Stimulated activated naive B cell treated with anti-CD40 and anti-IgM and Interleukin-4, amounts not matched to agents 10 μg/mL and 1 μg/mL and 100 μg/mL, for 72 hours (primary cell): ENCODE measurements at regions not wholly inside any gene's neighbourhood (a gene's known extent, or its start where the extent isn't known, plus 50 kb on each side); places are given as distances from the start of the nearest gene placed in this dataset.
"Not testable (repeated sequence)": the region's sequence is repeated elsewhere in the genome, so short reads cannot be mapped to it uniquely, and the experiment has no call there.

Experiments
- ATAC-seq, 2 donors: fragments of 150-1000 bp; cut with Tn5 transposase; replicated peaks; 2 replicates each; pipeline ENCODE4 v1.10.0; 2021; ENCODE audit warnings: moderate library complexity in 1 of 2
- DNase-seq: peaks from one replicate; pipeline ENCODE4 v3.0.0; 2021
- H3K27ac Mint-ChIP-seq: one replicate; pipeline ENCODE4 v1.8.0; 2022; ENCODE audit warnings: mild to moderate bottlenecking, mixed read lengths
- H3K27me3 Mint-ChIP-seq, 2 donors: one replicate each; pipeline ENCODE4 v1.8.0; 2022; ENCODE audit warnings: mixed read lengths in 2 of 2
- H3K36me3 Mint-ChIP-seq, 2 donors: one replicate each; pipeline ENCODE4 v1.8.0; 2022; ENCODE audit warnings: mixed read lengths in 2 of 2, mild to moderate bottlenecking in 1 of 2
- H3K4me1 Mint-ChIP-seq, 2 donors: one replicate each; pipeline ENCODE4 v1.8.0; 2022; ENCODE audit warnings: mixed read lengths in 2 of 2, mild to moderate bottlenecking in 1 of 2
- H3K4me3 Mint-ChIP-seq, 2 donors: one replicate each; pipeline ENCODE4 v1.8.0; 2022; ENCODE audit warnings: mild to moderate bottlenecking in 2 of 2, mixed read lengths in 2 of 2, moderate library complexity in 1 of 2
- H3K9me3 Mint-ChIP-seq, 2 donors: one replicate each; pipeline ENCODE4 v1.8.0; 2022; ENCODE audit warnings: mixed read lengths in 2 of 2, mild to moderate bottlenecking in 1 of 2

GRCh38 chr16:5295304-5295703, 197.7 kb upstream of the EEF2KMT start:
- not testable (repeated sequence) for H3K27ac Mint-ChIP-seq, H3K36me3 Mint-ChIP-seq, H3K4me3 Mint-ChIP-seq, H3K27me3 Mint-ChIP-seq, ATAC-seq, DNase-seq, H3K4me1 Mint-ChIP-seq, H3K9me3 Mint-ChIP-seq

- H3K9me3 Mint-ChIP-seq = peaks cover 33 to 34% of the 10 kb centered on the region in 2 donors
- H3K4me3 Mint-ChIP-seq, H3K27me3 Mint-ChIP-seq, DNase-seq, ATAC-seq, H3K27ac Mint-ChIP-seq, H3K4me1 Mint-ChIP-seq, H3K36me3 Mint-ChIP-seq: not testable (repeated sequence)
These were observed 184.6 kb upstream of the EEF2KMT start for GRCh38 chr16:5282152-5282551.

GRCh38 chr16:5257462-5257861, 159.9 kb upstream of the EEF2KMT start:
- peaks cover 5 to 6% of the 10 kb centered on the region in 2 donors for H3K9me3 Mint-ChIP-seq
- no peak for ATAC-seq
- H3K36me3 Mint-ChIP-seq = no peaks in the 10 kb centered on the region

GRCh38 chr16:5252791-5253190, 155.2 kb upstream of the EEF2KMT start:
- DNase-seq = no peak
- Mint-ChIP-seq H3K4me1 (no peaks in the 10 kb centered on the region), H3K9me3 (peaks cover 5 to 6% of the 10 kb centered on the region in 2 donors), H3K36me3 (no peaks in the 10 kb centered on the region), H3K27ac (no peak overlapping the region), H3K4me3 (no peak overlapping the region), H3K27me3 (peaks cover 11 to 12% of the 10 kb centered on the region in 2 donors)
- no peak for ATAC-seq

More at GRCh38 chr16:5257462-5257861, 159.9 kb upstream of the EEF2KMT start:
- DNase-seq = no peak
- no peak overlapping the region for H3K4me3 Mint-ChIP-seq
- no peak overlapping the region for H3K27ac Mint-ChIP-seq
- H3K4me1 Mint-ChIP-seq = no peaks in the 10 kb centered on the region
- H3K27me3 Mint-ChIP-seq = peaks cover 13 to 16% of the 10 kb centered on the region in 2 donors

- peaks cover 9 to 14% of the 10 kb centered on the region in 2 donors for H3K27me3 Mint-ChIP-seq
- not testable (repeated sequence) for H3K9me3 Mint-ChIP-seq, H3K36me3 Mint-ChIP-seq, H3K4me1 Mint-ChIP-seq, H3K27ac Mint-ChIP-seq, DNase-seq, H3K4me3 Mint-ChIP-seq, ATAC-seq
These were observed 149.8 kb upstream of the EEF2KMT start for GRCh38 chr16:5247403-5247802.

- Mint-ChIP-seq H3K27me3 (peaks cover 41 to 64% of the 10 kb centered on the region in 2 donors), H3K4me1 (peaks cover 2 to 16% of the 10 kb centered on the region in 2 donors), H3K4me3 (peak overlapping the region in 1 of 2 donors; percentile 67)
- not testable (repeated sequence) for ATAC-seq, H3K9me3 Mint-ChIP-seq, H3K36me3 Mint-ChIP-seq, DNase-seq, H3K27ac Mint-ChIP-seq
These were observed 142.7 kb upstream of the EEF2KMT start for GRCh38 chr16:5240278-5240626.

GRCh38 chr16:5239472-5240277, 142.1 kb upstream of the EEF2KMT start:
- H3K36me3 Mint-ChIP-seq, H3K9me3 Mint-ChIP-seq: not testable (repeated sequence)
- H3K4me3 Mint-ChIP-seq = peak overlapping the region; percentile 56 to 57
- peaks cover 2 to 16% of the 10 kb centered on the region in 2 donors for H3K4me1 Mint-ChIP-seq
- DNase-seq = peak; percentile 30
- peak overlapping the region; percentile 56 for H3K27ac Mint-ChIP-seq
- H3K27me3 Mint-ChIP-seq = peaks cover 37 to 59% of the 10 kb centered on the region in 2 donors
- ATAC-seq = peak in 1 of 2 donors; percentile 60

GRCh38 chr16:5235119-5235518, 137.5 kb upstream of the EEF2KMT start:
- H3K27me3 Mint-ChIP-seq = peaks cover 37 to 48% of the 10 kb centered on the region in 2 donors

GRCh38 chr16:5234295-5235050, 136.9 kb upstream of the EEF2KMT start:
- Mint-ChIP-seq H3K4me3 (no peak overlapping the region), H3K9me3 (peaks cover 1 to 3% of the 10 kb centered on the region in 2 donors), H3K36me3 (peaks cover 0 to 2% of the 10 kb centered on the region in 2 donors), H3K27me3 (peaks cover 35 to 43% of the 10 kb centered on the region in 2 donors), H3K27ac (no peak overlapping the region), H3K4me1 (peaks cover 2 to 5% of the 10 kb centered on the region in 2 donors)
- DNase-seq (no peak), ATAC-seq (no peak)

More at GRCh38 chr16:5235119-5235518, 137.5 kb upstream of the EEF2KMT start:
- Mint-ChIP-seq H3K4me1 (peaks cover 2 to 10% of the 10 kb centered on the region in 2 donors), H3K9me3 (peaks cover 1 to 3% of the 10 kb centered on the region in 2 donors), H3K27ac (no peak overlapping the region), H3K36me3 (peaks cover 0 to 2% of the 10 kb centered on the region in 2 donors), H3K4me3 (no peak overlapping the region)
- DNase-seq (no peak), ATAC-seq (no peak)

- Mint-ChIP-seq H3K9me3 (peaks cover 1 to 3% of the 10 kb centered on the region in 2 donors), H3K27me3 (peaks cover 20 to 28% of the 10 kb centered on the region in 2 donors), H3K4me3 (no peak overlapping the region), H3K4me1 (no peaks in the 10 kb centered on the region), H3K27ac (no peak overlapping the region), H3K36me3 (peaks cover 0 to 2% of the 10 kb centered on the region in 2 donors)
- no peak for ATAC-seq
- no peak for DNase-seq
These were observed 133.7 kb upstream of the EEF2KMT start for GRCh38 chr16:5231246-5231759.

GRCh38 chr16:5228369-5228768, 130.8 kb upstream of the EEF2KMT start:
- no peak for ATAC-seq
- peaks cover 1 to 3% of the 10 kb centered on the region in 2 donors for H3K9me3 Mint-ChIP-seq
- H3K4me1 Mint-ChIP-seq = no peaks in the 10 kb centered on the region
- peaks cover 20 to 28% of the 10 kb centered on the region in 2 donors for H3K27me3 Mint-ChIP-seq
- no peak overlapping the region for H3K27ac Mint-ChIP-seq
- no peaks in the 10 kb centered on the region for H3K36me3 Mint-ChIP-seq
- DNase-seq = no peak
- no peak overlapping the region for H3K4me3 Mint-ChIP-seq

GRCh38 chr16:5225931-5226655, 128.5 kb upstream of the EEF2KMT start:
- no peaks in the 10 kb centered on the region for H3K36me3 Mint-ChIP-seq
- ATAC-seq (no peak), DNase-seq (no peak)
- H3K9me3 Mint-ChIP-seq = peaks cover under 1 to 4% of the 10 kb centered on the region in 2 donors
- no peaks in the 10 kb centered on the region for H3K4me1 Mint-ChIP-seq
- no peak overlapping the region for H3K4me3 Mint-ChIP-seq
- no peak overlapping the region for H3K27ac Mint-ChIP-seq
- peaks cover 12 to 18% of the 10 kb centered on the region in 2 donors for H3K27me3 Mint-ChIP-seq

- Mint-ChIP-seq H3K36me3 (no peaks in the 10 kb centered on the region), H3K9me3 (peaks cover 0 to 3% of the 10 kb centered on the region in 2 donors), H3K27me3 (peaks cover 6 to 18% of the 10 kb centered on the region in 2 donors), H3K4me3 (no peak overlapping the region), H3K4me1 (no peaks in the 10 kb centered on the region), H3K27ac (no peak overlapping the region)
- DNase-seq = no peak
- ATAC-seq = no peak
These were observed 125.2 kb upstream of the EEF2KMT start for GRCh38 chr16:5222761-5223160.

GRCh38 chr16:5221831-5222230, 124.2 kb upstream of the EEF2KMT start:
- H3K36me3 Mint-ChIP-seq, H3K4me1 Mint-ChIP-seq, H3K4me3 Mint-ChIP-seq, DNase-seq, H3K9me3 Mint-ChIP-seq, ATAC-seq, H3K27ac Mint-ChIP-seq: not testable (repeated sequence)
- H3K27me3 Mint-ChIP-seq = peaks cover 6 to 12% of the 10 kb centered on the region in 2 donors
